ENCODE measurements at regions not wholly inside any gene's neighbourhood (a gene's known extent, or its start where the extent isn't known, plus 50 kb on each side); places are given as distances from the start of the nearest gene placed in this dataset.
A peak's percentile ranks its signal among the peaks of the same experiment; 100 is the strongest.

GRCh38 chr3:34219556-34219955, 421.1 kb downstream of the PDCD6IP start:
- H3K27me3 Mint-ChIP-seq (ENCODE audit: low read depth), result no peaks in the 10 kb centered on the region
- no peak overlapping the region for H3K27ac Mint-ChIP-seq (ENCODE audit: unreplicated experiment)
- no peaks in the 10 kb centered on the region for H3K36me3 Mint-ChIP-seq (ENCODE audit: low read depth)
- H3K4me3 Mint-ChIP-seq, result no peak overlapping the region
- H3K4me1 Mint-ChIP-seq, result no peaks in the 10 kb centered on the region
- H3K9me3 Mint-ChIP-seq, result peaks cover 3% of the 10 kb centered on the region
- TF ChIP-seq CTCF (conservative IDR thresholded peaks at IDR 0.05), result no peak
- DNase-seq (ENCODE audit: low read depth, low spot score), result no peak

GRCh38 chr3:34225821-34226366, 427.5 kb downstream of the PDCD6IP start:
- Mint-ChIP-seq H3K4me1 (no peaks in the 10 kb centered on the region), H3K4me3 (no peak overlapping the region), H3K36me3 (ENCODE audit: low read depth) (no peaks in the 10 kb centered on the region), H3K27me3 (ENCODE audit: low read depth) (no peaks in the 10 kb centered on the region), H3K27ac (ENCODE audit: unreplicated experiment) (no peak overlapping the region), H3K9me3 (peaks cover 3% of the 10 kb centered on the region)
- DNase-seq (ENCODE audit: low read depth, low spot score), result no peak
- no peak for TF ChIP-seq CTCF (conservative IDR thresholded peaks at IDR 0.05)

- Mint-ChIP-seq H3K36me3 (ENCODE audit: low read depth) (no peaks in the 10 kb centered on the region), H3K27ac (ENCODE audit: unreplicated experiment) (peak overlapping the region; percentile 50), H3K27me3 (ENCODE audit: low read depth) (no peaks in the 10 kb centered on the region)
These were observed 431.4 kb downstream of the PDCD6IP start for GRCh38 chr3:34229876-34230275.

GRCh38 chr3:34235096-34235495, 436.7 kb downstream of the PDCD6IP start:
- Mint-ChIP-seq H3K27me3 (ENCODE audit: low read depth) (no peaks in the 10 kb centered on the region), H3K27ac (ENCODE audit: unreplicated experiment) (no peak overlapping the region), H3K4me3 (no peak overlapping the region), H3K9me3 (no peaks in the 10 kb centered on the region), H3K36me3 (ENCODE audit: low read depth) (no peaks in the 10 kb centered on the region), H3K4me1 (no peaks in the 10 kb centered on the region)
- no peak for TF ChIP-seq CTCF (conservative IDR thresholded peaks at IDR 0.05)
- DNase-seq (ENCODE audit: low read depth, low spot score), result no peak

More at GRCh38 chr3:34229876-34230275, 431.4 kb downstream of the PDCD6IP start:
- no peaks in the 10 kb centered on the region for H3K4me1 Mint-ChIP-seq
- no peak for TF ChIP-seq CTCF (conservative IDR thresholded peaks at IDR 0.05)
- H3K4me3 Mint-ChIP-seq, result no peak overlapping the region
- no peaks in the 10 kb centered on the region for H3K9me3 Mint-ChIP-seq
- DNase-seq (ENCODE audit: low read depth, low spot score), result no peak

GRCh38 chr3:34237946-34238345, 439.5 kb downstream of the PDCD6IP start:
- H3K4me1 Mint-ChIP-seq, result peaks cover 17% of the 10 kb centered on the region

More at GRCh38 chr3:34237946-34238345, 439.5 kb downstream of the PDCD6IP start:
- Mint-ChIP-seq H3K36me3 (ENCODE audit: low read depth) (no peaks in the 10 kb centered on the region), H3K9me3 (peaks cover 4% of the 10 kb centered on the region), H3K27ac (ENCODE audit: unreplicated experiment) (no peak overlapping the region), H3K27me3 (ENCODE audit: low read depth) (no peaks in the 10 kb centered on the region), H3K4me3 (no peak overlapping the region)
- no peak for DNase-seq (ENCODE audit: low read depth, low spot score)
- TF ChIP-seq CTCF (conservative IDR thresholded peaks at IDR 0.05), result no peak
